WTC11 (cell line): ENCODE measurements at regions not wholly inside any gene's neighbourhood (a gene's known extent, or its start where the extent isn't known, plus 50 kb on each side); places are given as distances from the start of the nearest gene placed in this dataset.

Experiments used
- ATAC-seq: fragments of 200-7000 bp; cut with Tn5 transposase; 2 replicates; pipeline ENCODE4 v1.10.0; 2021; ENCODE audit warnings: mild to moderate bottlenecking, moderate library complexity
- CTCF ChIA-PET: fragments of 300-600 bp; sonication (Branson Sonifier 250); formaldehyde crosslinking; loops from one replicate; lab custom pipeline; 2021; ENCODE audit warnings: antibody characterized with exemption; lab: Charles Lee
- POLR2A ChIA-PET: fragments of 350-600 bp; sonication (Branson Sonifier 250); formaldehyde crosslinking; loops from one replicate; lab custom pipeline; 2021; ENCODE audit warnings: antibody characterized with exemption; lab: Charles Lee
- DNase-seq: peaks from one replicate; pipeline ENCODE4 v3.0.0; 2021; ENCODE audit warnings: low spot score
- H3K27ac Mint-ChIP-seq: 2 replicates; pipeline ENCODE4 v1.8.0; 2021; ENCODE audit warnings: mixed read lengths
- H3K27me3 Mint-ChIP-seq: 2 replicates; pipeline ENCODE4 v1.8.0; 2021; ENCODE audit warnings: low read depth, mild to moderate bottlenecking, moderate library complexity, mixed read lengths
- H3K36me3 Mint-ChIP-seq: 2 replicates; pipeline ENCODE4 v1.8.0; 2021; ENCODE audit warnings: mixed read lengths
- H3K4me1 Mint-ChIP-seq: 2 replicates; pipeline ENCODE4 v1.8.0; 2022; ENCODE audit warnings: mixed read lengths
- H3K4me3 Mint-ChIP-seq: 2 replicates; pipeline ENCODE4 v1.8.0; 2021; ENCODE audit warnings: mild to moderate bottlenecking, moderate library complexity, mixed read lengths
- H3K9me3 Mint-ChIP-seq: 2 replicates; pipeline ENCODE4 v1.8.0; 2021; ENCODE audit warnings: mixed read lengths
- ATF1 ChIP-seq: sonication (generic); formaldehyde crosslinking; IDR thresholded peaks from 2 replicates; pipeline ENCODE4 v1.8.1; 2023; ENCODE audit warnings: mild to moderate bottlenecking, moderate library complexity, missing genetic modification reagents
- FOXK1 ChIP-seq: sonication (generic); formaldehyde crosslinking; IDR thresholded peaks from 2 replicates; pipeline ENCODE4 v1.8.0; 2022; ENCODE audit warnings: mild to moderate bottlenecking, moderate library complexity, missing genetic modification reagents
- JUN ChIP-seq: sonication (generic); formaldehyde crosslinking; IDR thresholded peaks from 2 replicates; pipeline ENCODE4 v1.8.0; 2023; ENCODE audit warnings: mild to moderate bottlenecking, missing genetic modification reagents
- MYBL2 ChIP-seq: sonication (generic); formaldehyde crosslinking; IDR thresholded peaks from 2 replicates; pipeline ENCODE4 v1.8.1; 2023; ENCODE audit warnings: mild to moderate bottlenecking, moderate library complexity, missing genetic modification reagents
- NR3C1 ChIP-seq: sonication (generic); formaldehyde crosslinking; conservative IDR thresholded peaks from 2 replicates; pipeline ENCODE4 v1.8.1; 2023; ENCODE audit warnings: low read depth, mild to moderate bottlenecking, missing genetic modification reagents
- RORB ChIP-seq: fragments of 250-450 bp; sonication (Bioruptor Pico); IDR thresholded peaks from 2 replicates; pipeline ENCODE4 v1.9.0; 2021; ENCODE audit warnings: mild to moderate bottlenecking
- SOX15 ChIP-seq: fragments of 250-450 bp; sonication (Bioruptor Pico); IDR thresholded peaks from 2 replicates; pipeline ENCODE4 v1.9.0; 2021; ENCODE audit warnings: mild to moderate bottlenecking
- ZNF317 ChIP-seq: sonication (generic); formaldehyde crosslinking; IDR thresholded peaks from 2 replicates; pipeline ENCODE4 v1.8.1; 2023; ENCODE audit warnings: low read depth, mild to moderate bottlenecking, moderate library complexity, missing genetic modification reagents, borderline replicate concordance
- ZNF423 ChIP-seq: fragments of 250-450 bp; sonication (Bioruptor Pico); IDR thresholded peaks from 2 replicates; pipeline ENCODE4 v2.1.2; 2022; ENCODE audit warnings: mild to moderate bottlenecking, moderate library complexity
- ZNF671 ChIP-seq: fragments of 250-450 bp; sonication (Bioruptor Pico); IDR thresholded peaks from 2 replicates; pipeline ENCODE4 v1.8.0; 2021; ENCODE audit warnings: mild to moderate bottlenecking
- TF ChIP-seq, protein P1 (sequence below): sonication (generic); formaldehyde crosslinking; IDR thresholded peaks from 2 replicates; pipeline ENCODE4 v1.8.1; 2023; ENCODE audit warnings: mild to moderate bottlenecking, missing genetic modification reagents, moderate library complexity
- TF ChIP-seq, protein P2 (sequence below): sonication (generic); formaldehyde crosslinking; IDR thresholded peaks from 2 replicates; pipeline ENCODE4 v1.8.0; 2022; ENCODE audit warnings: mild to moderate bottlenecking, missing genetic modification reagents
- TF ChIP-seq, protein P3 (sequence below): sonication (generic); formaldehyde crosslinking; IDR thresholded peaks from 2 replicates; pipeline ENCODE4 v1.8.0; 2022; ENCODE audit warnings: mild to moderate bottlenecking, missing genetic modification reagents
- TF ChIP-seq, protein P4 (sequence below): sonication (generic); formaldehyde crosslinking; IDR thresholded peaks from 2 replicates; pipeline ENCODE4 v1.8.1; 2023; ENCODE audit warnings: mild to moderate bottlenecking, missing genetic modification reagents, borderline replicate concordance
- TF ChIP-seq, protein P5 (sequence below): sonication (generic); formaldehyde crosslinking; IDR thresholded peaks from 2 replicates; pipeline ENCODE4 v1.8.1; 2023; ENCODE audit warnings: mild to moderate bottlenecking, moderate library complexity, missing genetic modification reagents

DNA sequence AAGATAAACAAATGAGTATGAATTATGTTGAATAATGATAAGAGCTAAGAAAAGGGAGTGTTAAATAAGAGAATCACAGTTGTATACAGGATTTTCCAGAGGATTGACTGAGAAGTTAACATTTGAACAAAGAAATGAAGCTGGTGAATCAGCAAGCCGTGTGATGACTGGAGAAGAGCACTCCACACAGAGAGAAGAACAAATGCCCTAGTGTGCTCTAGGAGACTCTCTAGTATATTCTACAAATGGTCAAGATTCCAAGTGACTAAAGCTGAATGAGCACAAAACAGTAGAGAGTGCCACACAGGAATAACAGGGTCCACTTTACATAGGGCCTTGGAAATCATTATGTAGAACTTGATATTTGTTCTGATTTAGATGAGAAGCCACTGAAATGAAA is 587.1 kb upstream of the ATXN7L3B start (continued):
- TF ChIP-seq, protein P1, sequence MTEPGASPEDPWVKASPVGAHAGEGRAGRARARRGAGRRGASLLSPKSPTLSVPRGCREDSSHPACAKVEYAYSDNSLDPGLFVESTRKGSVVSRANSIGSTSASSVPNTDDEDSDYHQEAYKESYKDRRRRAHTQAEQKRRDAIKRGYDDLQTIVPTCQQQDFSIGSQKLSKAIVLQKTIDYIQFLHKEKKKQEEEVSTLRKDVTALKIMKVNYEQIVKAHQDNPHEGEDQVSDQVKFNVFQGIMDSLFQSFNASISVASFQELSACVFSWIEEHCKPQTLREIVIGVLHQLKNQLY (CRISPR knock-in tag): no peak
- TF ChIP-seq, protein P2, sequence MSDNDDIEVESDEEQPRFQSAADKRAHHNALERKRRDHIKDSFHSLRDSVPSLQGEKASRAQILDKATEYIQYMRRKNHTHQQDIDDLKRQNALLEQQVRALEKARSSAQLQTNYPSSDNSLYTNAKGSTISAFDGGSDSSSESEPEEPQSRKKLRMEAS (CRISPR knock-in tag): no peak

DNA sequence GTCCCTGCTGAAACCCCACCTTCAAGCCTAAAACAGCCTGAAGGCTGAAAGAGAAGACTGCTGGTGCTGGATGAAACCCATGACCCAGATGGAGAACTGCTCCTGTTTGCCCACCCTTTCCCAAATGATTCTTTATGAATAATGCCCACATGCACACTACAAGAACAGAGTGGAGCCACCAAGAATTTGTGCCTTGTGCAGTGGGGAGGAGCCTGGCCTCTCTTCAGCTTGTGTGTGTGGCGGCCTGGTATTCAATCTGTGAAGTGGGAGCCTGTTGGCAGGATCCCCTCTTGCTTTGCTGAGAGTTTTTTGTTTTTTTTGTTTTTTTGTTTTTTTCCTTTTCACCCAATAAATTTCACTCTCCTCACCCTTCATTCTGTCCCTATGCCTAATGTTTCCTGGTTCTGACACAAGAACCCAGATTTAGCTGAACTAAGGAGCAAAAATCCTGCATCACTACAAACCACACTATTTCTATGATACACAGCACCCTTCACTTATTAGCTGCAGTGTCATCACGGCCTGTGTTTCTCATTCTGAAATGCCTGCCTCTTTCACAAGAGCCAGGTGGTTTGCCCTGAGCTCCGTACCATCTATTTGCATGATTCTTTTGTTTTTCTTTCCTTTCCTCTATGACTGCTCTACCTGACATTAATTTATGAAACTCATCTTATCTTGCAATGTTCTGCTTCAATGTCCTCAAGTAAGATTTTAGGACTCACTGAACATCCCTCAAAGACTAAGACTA is 585.5 kb upstream of the ATXN7L3B start:
- H3K9me3 Mint-ChIP-seq: no peaks in the 10 kb centered on the region
- no peaks in the 10 kb centered on the region; the same call in 1 of the 2 replicates for H3K27me3 Mint-ChIP-seq
- H3K36me3 Mint-ChIP-seq: no peaks in the 10 kb centered on the region
- no peak overlapping the region for H3K4me3 Mint-ChIP-seq
- H3K4me1 Mint-ChIP-seq: peaks cover 17% of the 10 kb centered on the region
- TF ChIP-seq NR3C1 (CRISPR knock-in tag): no peak
- TF ChIP-seq, protein P3, sequence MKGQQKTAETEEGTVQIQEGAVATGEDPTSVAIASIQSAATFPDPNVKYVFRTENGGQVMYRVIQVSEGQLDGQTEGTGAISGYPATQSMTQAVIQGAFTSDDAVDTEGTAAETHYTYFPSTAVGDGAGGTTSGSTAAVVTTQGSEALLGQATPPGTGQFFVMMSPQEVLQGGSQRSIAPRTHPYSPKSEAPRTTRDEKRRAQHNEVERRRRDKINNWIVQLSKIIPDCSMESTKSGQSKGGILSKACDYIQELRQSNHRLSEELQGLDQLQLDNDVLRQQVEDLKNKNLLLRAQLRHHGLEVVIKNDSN (CRISPR knock-in tag): no peak
- TF ChIP-seq, all 79 proteins: peak for 0
- CTCF ChIA-PET: no interaction called here
- DNase-seq (no peak), ATAC-seq (no peak; the same call in 1 of the 2 replicates)
- POLR2A ChIA-PET: no interaction called here
- H3K27ac Mint-ChIP-seq: no peak overlapping the region

DNA sequence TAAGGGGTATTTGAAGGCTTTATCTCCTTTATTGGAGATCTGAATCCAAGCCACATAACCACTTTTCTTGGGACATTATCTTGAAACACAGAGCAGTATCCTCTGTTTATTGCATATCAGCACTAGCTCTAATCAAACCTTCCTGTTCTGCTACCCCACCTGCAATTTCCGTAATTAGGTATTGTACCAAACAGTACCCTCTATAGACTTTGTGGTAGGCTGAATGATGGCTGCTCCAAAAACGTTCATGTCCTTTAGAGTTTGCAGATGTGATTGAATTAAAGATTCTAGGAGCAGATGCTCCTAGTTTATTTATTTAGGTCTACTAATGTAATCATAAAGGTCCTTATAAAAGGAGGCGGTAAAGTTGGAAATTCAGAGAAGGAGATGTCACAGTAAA is 573.0 kb upstream of the ATXN7L3B start:
- no peak overlapping the region for H3K27ac Mint-ChIP-seq
- H3K36me3 Mint-ChIP-seq: no peaks in the 10 kb centered on the region
- H3K27me3 Mint-ChIP-seq: no peaks in the 10 kb centered on the region; the same call in 1 of the 2 replicates
- ATAC-seq (no peak), DNase-seq (no peak)
- no peaks in the 10 kb centered on the region for H3K4me1 Mint-ChIP-seq
- H3K9me3 Mint-ChIP-seq: no peaks in the 10 kb centered on the region
- TF ChIP-seq, protein P4, sequence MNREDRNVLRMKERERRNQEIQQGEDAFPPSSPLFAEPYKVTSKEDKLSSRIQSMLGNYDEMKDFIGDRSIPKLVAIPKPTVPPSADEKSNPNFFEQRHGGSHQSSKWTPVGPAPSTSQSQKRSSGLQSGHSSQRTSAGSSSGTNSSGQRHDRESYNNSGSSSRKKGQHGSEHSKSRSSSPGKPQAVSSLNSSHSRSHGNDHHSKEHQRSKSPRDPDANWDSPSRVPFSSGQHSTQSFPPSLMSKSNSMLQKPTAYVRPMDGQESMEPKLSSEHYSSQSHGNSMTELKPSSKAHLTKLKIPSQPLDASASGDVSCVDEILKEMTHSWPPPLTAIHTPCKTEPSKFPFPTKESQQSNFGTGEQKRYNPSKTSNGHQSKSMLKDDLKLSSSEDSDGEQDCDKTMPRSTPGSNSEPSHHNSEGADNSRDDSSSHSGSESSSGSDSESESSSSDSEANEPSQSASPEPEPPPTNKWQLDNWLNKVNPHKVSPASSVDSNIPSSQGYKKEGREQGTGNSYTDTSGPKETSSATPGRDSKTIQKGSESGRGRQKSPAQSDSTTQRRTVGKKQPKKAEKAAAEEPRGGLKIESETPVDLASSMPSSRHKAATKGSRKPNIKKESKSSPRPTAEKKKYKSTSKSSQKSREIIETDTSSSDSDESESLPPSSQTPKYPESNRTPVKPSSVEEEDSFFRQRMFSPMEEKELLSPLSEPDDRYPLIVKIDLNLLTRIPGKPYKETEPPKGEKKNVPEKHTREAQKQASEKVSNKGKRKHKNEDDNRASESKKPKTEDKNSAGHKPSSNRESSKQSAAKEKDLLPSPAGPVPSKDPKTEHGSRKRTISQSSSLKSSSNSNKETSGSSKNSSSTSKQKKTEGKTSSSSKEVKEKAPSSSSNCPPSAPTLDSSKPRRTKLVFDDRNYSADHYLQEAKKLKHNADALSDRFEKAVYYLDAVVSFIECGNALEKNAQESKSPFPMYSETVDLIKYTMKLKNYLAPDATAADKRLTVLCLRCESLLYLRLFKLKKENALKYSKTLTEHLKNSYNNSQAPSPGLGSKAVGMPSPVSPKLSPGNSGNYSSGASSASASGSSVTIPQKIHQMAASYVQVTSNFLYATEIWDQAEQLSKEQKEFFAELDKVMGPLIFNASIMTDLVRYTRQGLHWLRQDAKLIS (CRISPR knock-in tag): no peak
- TF ChIP-seq ZNF317: no peak
- no peak for TF ChIP-seq JUN
- TF ChIP-seq, protein P5, sequence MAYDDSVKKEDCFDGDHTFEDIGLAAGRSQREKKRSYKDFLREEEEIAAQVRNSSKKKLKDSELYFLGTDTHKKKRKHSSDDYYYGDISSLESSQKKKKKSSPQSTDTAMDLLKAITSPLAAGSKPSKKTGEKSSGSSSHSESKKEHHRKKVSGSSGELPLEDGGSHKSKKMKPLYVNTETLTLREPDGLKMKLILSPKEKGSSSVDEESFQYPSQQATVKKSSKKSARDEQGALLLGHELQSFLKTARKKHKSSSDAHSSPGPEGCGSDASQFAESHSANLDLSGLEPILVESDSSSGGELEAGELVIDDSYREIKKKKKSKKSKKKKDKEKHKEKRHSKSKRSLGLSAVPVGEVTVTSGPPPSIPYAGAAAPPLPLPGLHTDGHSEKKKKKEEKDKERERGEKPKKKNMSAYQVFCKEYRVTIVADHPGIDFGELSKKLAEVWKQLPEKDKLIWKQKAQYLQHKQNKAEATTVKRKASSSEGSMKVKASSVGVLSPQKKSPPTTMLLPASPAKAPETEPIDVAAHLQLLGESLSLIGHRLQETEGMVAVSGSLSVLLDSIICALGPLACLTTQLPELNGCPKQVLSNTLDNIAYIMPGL: no peak
- TF ChIP-seq ZNF423 (CRISPR knock-in tag): no peak
- no peak for TF ChIP-seq ATF1 (CRISPR knock-in tag)
- TF ChIP-seq SOX15 (CRISPR knock-in tag): no peak
- no peak for TF ChIP-seq MYBL2 (CRISPR knock-in tag)
- TF ChIP-seq RORB (CRISPR knock-in tag): no peak
- TF ChIP-seq FOXK1 (CRISPR knock-in tag): no peak
- no peak for TF ChIP-seq ZNF671 (CRISPR knock-in tag)
- H3K4me3 Mint-ChIP-seq: no peak overlapping the region
- ChIA-PET POLR2A (no interaction called here), CTCF (interaction anchor here (0.6 kb wide), 1 partner anchor 267 kb away, joined by 3 read pairs; no protein-coding TSS in a partner anchor)
